ENCODE measurements at regions not wholly inside any gene's neighbourhood (a gene's known extent, or its start where the extent isn't known, plus 50 kb on each side); places are given as distances from the start of the nearest gene placed in this dataset.

- no peak for TF ChIP-seq PRDM15 (CRISPR knock-in tag; IDR thresholded peaks at IDR 0.05)
- no peak for TF ChIP-seq PML (IDR thresholded peaks at IDR 0.05; ENCODE audit: low read length)
- no peak for TF ChIP-seq CREM (IDR thresholded peaks at IDR 0.05; ENCODE audit: low read depth)
- no peak for TF ChIP-seq NR2C2 (IDR thresholded peaks at IDR 0.05; ENCODE audit: borderline replicate concordance, control insufficient read depth, insufficient read length, low read depth)
- no peak for TF ChIP-seq TBL1XR1 (IDR thresholded peaks at IDR 0.05; ENCODE audit: low read depth, low read length)
- TF ChIP-seq ZBTB33 (IDR thresholded peaks at IDR 0.05) = no peak
- no peak for TF ChIP-seq GABPA (IDR thresholded peaks at IDR 0.05; ENCODE audit: low read depth)
- no peak for TF ChIP-seq KAT2A (conservative IDR thresholded peaks at IDR 0.05; ENCODE audit: control insufficient read depth, low read depth, low read length)
Measured at GRCh38 chr2:43115881-43116280, 110.5 kb downstream of the ZFP36L2 start (continued).

GRCh38 chr2:43114210-43114609 lies 112.2 kb downstream of the ZFP36L2 start:
- RAD21 ChIA-PET (ENCODE audit: unreplicated experiment) = interaction anchor here (2.8 kb wide), 1 partner anchor 115 kb away, joined by 6 read pairs; no protein-coding TSS in a partner anchor
- in situ Hi-C loops (cut with MboI) (no loop called here), intact Hi-C loops (cut with micrococcal nuclease; ENCODE audit: unreplicated experiment) (no loop called here)
- H3K79me2 ChIP-seq (ENCODE audit: control insufficient read depth, insufficient read depth, low read length) = no peaks in the 10 kb centered on the region
- no peaks in the 10 kb centered on the region; the same call in 2 of the 3 replicates for H3K9me3 ChIP-seq (replicated peaks; ENCODE audit: control insufficient read depth, insufficient read depth, low read length)
- no peaks in the 10 kb centered on the region for H3K36me3 ChIP-seq (ENCODE audit: control insufficient read depth in 2 of 2, insufficient read depth in 2 of 2, low read length in 1 of 2)
- no peak overlapping the region for H3K4me2 ChIP-seq (ENCODE audit: control insufficient read depth, insufficient read depth)
- H3K9ac ChIP-seq (ENCODE audit: control insufficient read depth, insufficient read depth, low read length) = no peak overlapping the region
- no TSS peak for BruUV-seq (replicated peaks)
- SMC1A ChIA-PET (ENCODE audit: uncharacterized antibody, unreplicated experiment) = no interaction called here
- DNase-seq (ENCODE audit: low read depth, low spot score) (no peak), FAIRE-seq (no peak), ATAC-seq (no peak)
- H4K20me1 ChIP-seq (ENCODE audit: control insufficient read depth, insufficient read depth) = no peaks in the 10 kb centered on the region
- no peak overlapping the region for H2AFZ ChIP-seq (ENCODE audit: control insufficient read depth, low read depth, low read length)
- H3K27ac ChIP-seq (ENCODE audit: control insufficient read depth, insufficient read depth) = no peak overlapping the region
- POLR2A ChIA-PET = no interaction called here
- CTCF ChIA-PET = interaction anchor here (1.4 kb wide), 1 partner anchor 140 kb away, joined by 6 read pairs; no protein-coding TSS in a partner anchor
- no peak overlapping the region for H3K4me3 ChIP-seq
- H3K27me3 ChIP-seq (replicated peaks in 1 of 2; ENCODE audit: control insufficient read depth in 2 of 2, insufficient read depth in 2 of 2, low read length in 1 of 2) = no peaks in the 10 kb centered on the region
- H3K4me1 ChIP-seq (ENCODE audit: control insufficient read depth, insufficient read depth, low read length) = peaks cover 5% of the 10 kb centered on the region
- TF ChIP-seq ZNF207 (IDR thresholded peaks at IDR 0.05; ENCODE audit: borderline replicate concordance) (no peak), POLR2AphosphoS2 (IDR thresholded peaks at IDR 0.05; ENCODE audit: low read depth, low read length) (no peak), PKNOX1 (IDR thresholded peaks at IDR 0.05) (no peak), YY1 (IDR thresholded peaks at IDR 0.05; ENCODE audit: low read depth, low read length) (no peak), KLF5 (IDR thresholded peaks at IDR 0.05; ENCODE audit: partially characterized antibody) (no peak), REST (IDR thresholded peaks at IDR 0.05; ENCODE audit: low read depth, low read length) (no peak)
